ENCODE measurements at regions not wholly inside any gene's neighbourhood (a gene's known extent, or its start where the extent isn't known, plus 50 kb on each side); places are given as distances from the start of the nearest gene placed in this dataset.

GRCh38 chr12:85711735-85712390 lies 124.3 kb downstream of the RASSF9 start:
- H3K9me3 Mint-ChIP-seq = peaks cover 0 to 17% (median 6%) of the 10 kb centered on the region in 8 donors
- H3K4me3 Mint-ChIP-seq = no peak overlapping the region
- no peak for DNase-seq
- no peaks in the 10 kb centered on the region for H3K27me3 Mint-ChIP-seq
- H3K27me3 ChIP-seq (ENCODE audit: insufficient read depth, low read length) = no peaks in the 10 kb centered on the region
- ChIA-PET CTCF (ENCODE audit: partially characterized antibody) (no interaction called here), POLR2A (ENCODE audit: partially characterized antibody) (no interaction called here)
- H3K27ac ChIP-seq (ENCODE audit: low read depth, low read length) = no peak overlapping the region
- H3K9me3 ChIP-seq (ENCODE audit: control insufficient read depth in 1 of 2, low read length in 2 of 2) = no peaks in the 10 kb centered on the region
- no peaks in the 10 kb centered on the region for H3K4me1 ChIP-seq (ENCODE audit: insufficient read depth, low read length)
- H3K36me3 Mint-ChIP-seq = no peaks in the 10 kb centered on the region
- H3K4me3 ChIP-seq (ENCODE audit: low read length in 2 of 2) = no peak overlapping the region
- no peaks in the 10 kb centered on the region for H3K36me3 ChIP-seq (ENCODE audit: insufficient read depth, low read length)
- no peak overlapping the region for H3K27ac Mint-ChIP-seq
- intact Hi-C loops (cut with micrococcal nuclease) = no loop called here
- no peaks in the 10 kb centered on the region for H3K4me1 Mint-ChIP-seq

- H3K4me3 Mint-ChIP-seq = no peak overlapping the region
- Histone ChIP-seq H3K27ac (ENCODE audit: low read depth, low read length) (no peak overlapping the region), H3K27me3 (ENCODE audit: insufficient read depth, low read length) (no peaks in the 10 kb centered on the region), H3K4me1 (ENCODE audit: insufficient read depth, low read length) (no peaks in the 10 kb centered on the region), H3K9me3 (ENCODE audit: control insufficient read depth in 1 of 2, low read length in 2 of 2) (no peaks in the 10 kb centered on the region), H3K4me3 (ENCODE audit: low read length in 2 of 2) (no peak overlapping the region), H3K36me3 (ENCODE audit: insufficient read depth, low read length) (no peaks in the 10 kb centered on the region)
- H3K9me3 Mint-ChIP-seq = peaks cover 0 to 15% (median 9%) of the 10 kb centered on the region in 8 donors
- intact Hi-C loops (cut with micrococcal nuclease) = no loop called here
- DNase-seq = no peak
- no peaks in the 10 kb centered on the region for H3K4me1 Mint-ChIP-seq
- no peaks in the 10 kb centered on the region for H3K27me3 Mint-ChIP-seq
- CTCF ChIA-PET (ENCODE audit: partially characterized antibody) = no interaction called here
- H3K27ac Mint-ChIP-seq = no peak overlapping the region
- no peaks in the 10 kb centered on the region for H3K36me3 Mint-ChIP-seq
- POLR2A ChIA-PET (ENCODE audit: partially characterized antibody) = no interaction called here
Measured at GRCh38 chr12:85713373-85713772, 122.8 kb downstream of the RASSF9 start.

GRCh38 chr12:85714425-85714824 lies 121.8 kb downstream of the RASSF9 start:
- Histone ChIP-seq H3K36me3 (ENCODE audit: insufficient read depth, low read length) (no peaks in the 10 kb centered on the region), H3K4me1 (ENCODE audit: insufficient read depth, low read length) (no peaks in the 10 kb centered on the region), H3K4me3 (ENCODE audit: low read length in 2 of 2) (no peak overlapping the region), H3K27ac (ENCODE audit: low read depth, low read length) (no peak overlapping the region), H3K27me3 (ENCODE audit: insufficient read depth, low read length) (no peaks in the 10 kb centered on the region), H3K9me3 (ENCODE audit: control insufficient read depth in 1 of 2, low read length in 2 of 2) (no peaks in the 10 kb centered on the region)
- ChIA-PET POLR2A (ENCODE audit: partially characterized antibody) (no interaction called here), CTCF (ENCODE audit: partially characterized antibody) (no interaction called here)
- Mint-ChIP-seq H3K9me3 (peaks cover 0 to 18% (median 10%) of the 10 kb centered on the region in 8 donors), H3K4me3 (no peak overlapping the region), H3K27ac (no peak overlapping the region), H3K4me1 (no peaks in the 10 kb centered on the region), H3K27me3 (no peaks in the 10 kb centered on the region), H3K36me3 (no peaks in the 10 kb centered on the region)
- intact Hi-C loops (cut with micrococcal nuclease) = no loop called here
- DNase-seq = no peak

- POLR2A ChIA-PET (ENCODE audit: partially characterized antibody) = no interaction called here
- CTCF ChIA-PET (ENCODE audit: partially characterized antibody) = no interaction called here
Measured at GRCh38 chr12:85720308-85721033, 115.7 kb downstream of the RASSF9 start.

GRCh38 chr12:85725991-85726390 lies 110.2 kb downstream of the RASSF9 start:
- H3K4me3 ChIP-seq (ENCODE audit: low read length in 2 of 2) = no peak overlapping the region
- Mint-ChIP-seq H3K4me1 (no peaks in the 10 kb centered on the region), H3K27ac (no peak overlapping the region), H3K36me3 (no peaks in the 10 kb centered on the region), H3K27me3 (no peaks in the 10 kb centered on the region), H3K4me3 (no peak overlapping the region), H3K9me3 (peaks cover under 1 to 9% (median 5%) of the 10 kb centered on the region in 8 donors)
- H3K27ac ChIP-seq (ENCODE audit: low read depth, low read length) = no peak overlapping the region
- intact Hi-C loops (cut with micrococcal nuclease) = no loop called here
- POLR2A ChIA-PET (ENCODE audit: partially characterized antibody) = no interaction called here
- H3K27me3 ChIP-seq (ENCODE audit: insufficient read depth, low read length) = no peaks in the 10 kb centered on the region
- H3K4me1 ChIP-seq (ENCODE audit: insufficient read depth, low read length) = no peaks in the 10 kb centered on the region
- H3K9me3 ChIP-seq (ENCODE audit: control insufficient read depth in 1 of 2, low read length in 2 of 2) = no peaks in the 10 kb centered on the region
- H3K36me3 ChIP-seq (ENCODE audit: insufficient read depth, low read length) = no peaks in the 10 kb centered on the region
- CTCF ChIA-PET (ENCODE audit: partially characterized antibody) = no interaction called here
- DNase-seq = no peak

More at GRCh38 chr12:85720308-85721033, 115.7 kb downstream of the RASSF9 start:
- intact Hi-C loops (cut with micrococcal nuclease) = no loop called here
- Histone ChIP-seq H3K27ac (ENCODE audit: low read depth, low read length) (no peak overlapping the region), H3K4me1 (ENCODE audit: insufficient read depth, low read length) (no peaks in the 10 kb centered on the region), H3K27me3 (ENCODE audit: insufficient read depth, low read length) (no peaks in the 10 kb centered on the region), H3K36me3 (ENCODE audit: insufficient read depth, low read length) (no peaks in the 10 kb centered on the region), H3K4me3 (ENCODE audit: low read length in 2 of 2) (no peak overlapping the region), H3K9me3 (ENCODE audit: control insufficient read depth in 1 of 2, low read length in 2 of 2) (no peaks in the 10 kb centered on the region)
- no peak for DNase-seq
- Mint-ChIP-seq H3K27ac (no peak overlapping the region), H3K4me3 (no peak overlapping the region), H3K4me1 (no peaks in the 10 kb centered on the region), H3K9me3 (peaks cover 0 to 18% (median 9%) of the 10 kb centered on the region in 8 donors), H3K36me3 (no peaks in the 10 kb centered on the region), H3K27me3 (no peaks in the 10 kb centered on the region)

GRCh38 chr12:85733221-85733840 lies 102.9 kb downstream of the RASSF9 start:
- Histone ChIP-seq H3K27me3 (ENCODE audit: insufficient read depth, low read length) (no peaks in the 10 kb centered on the region), H3K36me3 (ENCODE audit: insufficient read depth, low read length) (no peaks in the 10 kb centered on the region), H3K9me3 (ENCODE audit: control insufficient read depth in 1 of 2, low read length in 2 of 2) (no peaks in the 10 kb centered on the region), H3K27ac (ENCODE audit: low read depth, low read length) (no peak overlapping the region), H3K4me3 (ENCODE audit: low read length in 2 of 2) (no peak overlapping the region), H3K4me1 (ENCODE audit: insufficient read depth, low read length) (no peaks in the 10 kb centered on the region)
- no peaks in the 10 kb centered on the region for H3K36me3 Mint-ChIP-seq
- H3K4me1 Mint-ChIP-seq = no peaks in the 10 kb centered on the region
- H3K9me3 Mint-ChIP-seq = peaks cover 0 to 9% (median 3%) of the 10 kb centered on the region in 8 donors
- no peak for DNase-seq
- POLR2A ChIA-PET (ENCODE audit: partially characterized antibody) = no interaction called here
- intact Hi-C loops (cut with micrococcal nuclease) = no loop called here
- no peak overlapping the region for H3K4me3 Mint-ChIP-seq
- H3K27me3 Mint-ChIP-seq = no peaks in the 10 kb centered on the region
- no peak overlapping the region for H3K27ac Mint-ChIP-seq
- CTCF ChIA-PET (ENCODE audit: partially characterized antibody) = no interaction called here

- Histone ChIP-seq H3K4me3 (ENCODE audit: low read length in 2 of 2) (no peak overlapping the region), H3K9me3 (ENCODE audit: control insufficient read depth in 1 of 2, low read length in 2 of 2) (no peaks in the 10 kb centered on the region), H3K27ac (ENCODE audit: low read depth, low read length) (no peak overlapping the region), H3K4me1 (ENCODE audit: insufficient read depth, low read length) (no peaks in the 10 kb centered on the region), H3K27me3 (ENCODE audit: insufficient read depth, low read length) (no peaks in the 10 kb centered on the region), H3K36me3 (ENCODE audit: insufficient read depth, low read length) (no peaks in the 10 kb centered on the region)
- Mint-ChIP-seq H3K9me3 (peaks cover 0 to 5% (median 0%) of the 10 kb centered on the region in 8 donors), H3K36me3 (no peaks in the 10 kb centered on the region), H3K27ac (no peak overlapping the region), H3K27me3 (no peaks in the 10 kb centered on the region), H3K4me3 (no peak overlapping the region), H3K4me1 (no peaks in the 10 kb centered on the region)
- ChIA-PET CTCF (ENCODE audit: partially characterized antibody) (no interaction called here), POLR2A (ENCODE audit: partially characterized antibody) (no interaction called here)
- DNase-seq = no peak
- intact Hi-C loops (cut with micrococcal nuclease) = no loop called here
Measured at GRCh38 chr12:85733984-85734383, 102.2 kb downstream of the RASSF9 start.
